ENCODE measurements at regions not wholly inside any gene's neighbourhood (a gene's known extent, or its start where the extent isn't known, plus 50 kb on each side); places are given as distances from the start of the nearest gene placed in this dataset.

GRCh38 chr5:60386436-60387050 lies 313.4 kb downstream of the DEPDC1B start:
- no peak overlapping the region for H3K4me3 ChIP-seq (ENCODE audit: low read depth, low read length)
- TF ChIP-seq CTCF (conservative IDR thresholded peaks at IDR 0.05; ENCODE audit: low read depth, low read length) = no peak
- DNase-seq (ENCODE audit: low read depth) = no peak

GRCh38 chr5:60382716-60383115 lies 317.2 kb downstream of the DEPDC1B start:
- no peak overlapping the region for H3K4me3 ChIP-seq (ENCODE audit: low read depth, low read length)
- peak; percentile 62 for TF ChIP-seq CTCF (conservative IDR thresholded peaks at IDR 0.05; ENCODE audit: low read depth, low read length)
- DNase-seq (ENCODE audit: low read depth) = peak; percentile 76

- H3K4me3 ChIP-seq (ENCODE audit: low read depth, low read length) = no peak overlapping the region
- no peak for DNase-seq (ENCODE audit: low read depth)
- TF ChIP-seq CTCF (conservative IDR thresholded peaks at IDR 0.05; ENCODE audit: low read depth, low read length) = no peak
Observed at GRCh38 chr5:60379907-60380306, 320.1 kb downstream of the DEPDC1B start.

- DNase-seq (ENCODE audit: low read depth) = no peak
- TF ChIP-seq CTCF (conservative IDR thresholded peaks at IDR 0.05; ENCODE audit: low read depth, low read length) = no peak
- H3K4me3 ChIP-seq (ENCODE audit: low read depth, low read length) = no peak overlapping the region
Observed at GRCh38 chr5:60377826-60378225, 322.1 kb downstream of the DEPDC1B start.

- TF ChIP-seq CTCF (conservative IDR thresholded peaks at IDR 0.05; ENCODE audit: low read depth, low read length) = no peak
- H3K4me3 ChIP-seq (ENCODE audit: low read depth, low read length) = no peak overlapping the region
- no peak for DNase-seq (ENCODE audit: low read depth)
Observed at GRCh38 chr5:60376860-60377259, 323.1 kb downstream of the DEPDC1B start.

GRCh38 chr5:60374409-60374808 lies 325.6 kb downstream of the DEPDC1B start:
- TF ChIP-seq CTCF (conservative IDR thresholded peaks at IDR 0.05; ENCODE audit: low read depth, low read length) = no peak
- DNase-seq (ENCODE audit: low read depth) = no peak
- H3K4me3 ChIP-seq (ENCODE audit: low read depth, low read length) = no peak overlapping the region

- no peak overlapping the region for H3K4me3 ChIP-seq (ENCODE audit: low read depth, low read length)
- no peak for TF ChIP-seq CTCF (conservative IDR thresholded peaks at IDR 0.05; ENCODE audit: low read depth, low read length)
- no peak for DNase-seq (ENCODE audit: low read depth)
Observed at GRCh38 chr5:60372786-60373185, 327.2 kb downstream of the DEPDC1B start.

Measured in choroid plexus epithelial cell (primary cell).